A549 (cell line): ENCODE measurements at regions not wholly inside any gene's neighbourhood (a gene's known extent, or its start where the extent isn't known, plus 50 kb on each side); places are given as distances from the start of the nearest gene placed in this dataset.

ENCODE experiments used
- ATAC-seq, 2 experiments: fragments of 200-7000 bp in 1 of 2; fragments of >200 bp in 1 of 2; cut with Nextera tagmentation in 1 of 2; cut with Tn5 transposase in 1 of 2; 3 replicates each; pipeline versions ENCODE4 v1.8.0 to v1.9.1; 2018 to 2020; ENCODE audit warnings: mild to moderate bottlenecking in 1 of 2, moderate library complexity in 1 of 2
- CTCF ChIA-PET: fragments of 300-600 bp; sonication (Branson Sonifier 250); formaldehyde crosslinking; extraction: SDS; loops from one replicate; lab custom pipeline; 2021; ENCODE audit warnings: antibody characterized with exemption, inconsistent platforms; lab: Yijun Ruan, JAX
- POLR2A ChIA-PET: fragments of 350-600 bp; formaldehyde crosslinking; extraction: SDS; loops from one replicate; lab custom pipeline; 2021; ENCODE audit warnings: antibody characterized with exemption, inconsistent platforms; lab: Yijun Ruan, JAX
- DNase-seq, 2 experiments: peaks; one replicate each; pipeline versions ENCODE4 v3.0.0 to v3.0.0-alpha.2; 2011 to 2016; ENCODE audit warnings: low read depth in 1 of 2, low spot score in 1 of 2
- FAIRE-seq: peaks from 2 replicates; lab custom pipeline; 2011; peaks lifted over from hg19 to GRCh38; lab: Jason Lieb, UNC
- H3K27ac ChIP-seq, 2 experiments: fragments of >200 bp; sonication (Bioruptor Twin); formaldehyde crosslinking; 3 replicates each; pipeline ENCODE4 v1.5.1; 2016 to 2017
- H3K4me1 ChIP-seq: fragments of >200 bp; sonication (Bioruptor Twin); formaldehyde crosslinking; 3 replicates; pipeline ENCODE4 v1.6.1; 2016
- H3K4me2 ChIP-seq: fragments of >200 bp; sonication (Bioruptor Twin); formaldehyde crosslinking; 3 replicates; pipeline ENCODE4 v1.6.1; 2016
- H3K4me3 ChIP-seq: fragments of >200 bp; sonication (Bioruptor Twin); formaldehyde crosslinking; 3 replicates; pipeline ENCODE4 v1.5.1; 2016
- H3K9me3 ChIP-seq: fragments of >200 bp; sonication (Bioruptor Twin); formaldehyde crosslinking; 3 replicates; pipeline ENCODE4 v1.6.1; 2016
- CEBPB ChIP-seq, 2 experiments: fragments of >200 bp in 1 of 2; sonication (Bioruptor Twin) in 1 of 2; formaldehyde crosslinking in 1 of 2; IDR thresholded peaks; 2 replicates each; pipeline ENCODE4 v1.6.1; 2012 to 2016
- CHD2 ChIP-seq: fragments of 150-350 bp; IDR thresholded peaks from 2 replicates; pipeline ENCODE4 v1.6.1; 2014; ENCODE audit warnings: low read length; ENCODE audit not compliant: partially characterized antibody
- EP300 ChIP-seq, 2 experiments: fragments of >200 bp; sonication (Bioruptor Twin); formaldehyde crosslinking; IDR thresholded peaks; 2 replicates in 1 of 2; 3 replicates in 1 of 2; pipeline ENCODE4 v1.6.1; 2016 to 2017
- ESRRA ChIP-seq: fragments of 150-350 bp; IDR thresholded peaks from 2 replicates; pipeline ENCODE4 v1.6.1; 2014; ENCODE audit warnings: mild to moderate bottlenecking, low read length, borderline replicate concordance
- FOSB ChIP-seq: fragments of 250-450 bp; sonication (Bioruptor Pico); IDR thresholded peaks from 2 replicates; pipeline ENCODE4 v1.5.0; 2020; ENCODE audit warnings: mild to moderate bottlenecking, moderate library complexity
- FOXS1 ChIP-seq: fragments of 250-450 bp; sonication (Bioruptor Pico); IDR thresholded peaks from 2 replicates; pipeline ENCODE4 v1.5.0; 2020; ENCODE audit warnings: mild to moderate bottlenecking, moderate library complexity
- HOXA7 ChIP-seq: fragments of 250-450 bp; sonication (Bioruptor Pico); IDR thresholded peaks from 2 replicates; pipeline ENCODE4 v1.5.0; 2020; ENCODE audit warnings: mild to moderate bottlenecking, moderate library complexity
- HOXB13 ChIP-seq: fragments of 250-450 bp; sonication (Bioruptor Pico); IDR thresholded peaks from 2 replicates; pipeline ENCODE4 v1.5.0; 2020; ENCODE audit warnings: low read depth, mild to moderate bottlenecking, moderate library complexity
- KDM1A ChIP-seq: fragments of 200-600 bp; sonication (generic); IDR thresholded peaks from 2 replicates; pipeline ENCODE4 v1.6.1; 2016; ENCODE audit warnings: low read depth, mild to moderate bottlenecking
- KDM5A ChIP-seq: fragments of 200-600 bp; sonication (generic); IDR thresholded peaks from 2 replicates; pipeline ENCODE4 v1.6.1; 2016; ENCODE audit warnings: antibody characterized with exemption, mild to moderate bottlenecking
- MAFK ChIP-seq: fragments of 450-650 bp; IDR thresholded peaks from 2 replicates; pipeline ENCODE4 v1.6.1; 2014; ENCODE audit not compliant: partially characterized antibody
- MAZ ChIP-seq: fragments of 150-350 bp; IDR thresholded peaks from 2 replicates; pipeline ENCODE4 v1.6.1; 2014; ENCODE audit warnings: antibody characterized with exemption, low read depth, low read length, borderline replicate concordance
- MYC ChIP-seq: IDR thresholded peaks from 2 replicates; pipeline ENCODE4 v1.6.1; 2012; ENCODE audit warnings: mild to moderate bottlenecking, inconsistent platforms, low read length, improper control_type of control experiment, borderline replicate concordance
- POLR2A ChIP-seq: IDR thresholded peaks from 2 replicates; pipeline ENCODE4 v1.6.1; 2012; ENCODE audit warnings: mild to moderate bottlenecking, low read length
- RFX5 ChIP-seq: fragments of 450-650 bp; IDR thresholded peaks from 2 replicates; pipeline ENCODE4 v1.7.1; 2014; ENCODE audit warnings: antibody characterized with exemption, mild to moderate bottlenecking, moderate library complexity
- RNF2 ChIP-seq: fragments of 200-600 bp; sonication (generic); IDR thresholded peaks from 2 replicates; pipeline ENCODE4 v1.6.1; 2016; ENCODE audit warnings: low read depth, mild to moderate bottlenecking, antibody characterized with exemption, moderate library complexity, borderline replicate concordance
- SREBF2 ChIP-seq: fragments of 450-650 bp; IDR thresholded peaks from 2 replicates; pipeline ENCODE4 v1.6.1; 2014; ENCODE audit warnings: mild to moderate bottlenecking, moderate library complexity
- TFCP2L1 ChIP-seq: fragments of 250-450 bp; sonication (Bioruptor Pico); IDR thresholded peaks from 2 replicates; pipeline ENCODE4 v1.5.0; 2021; ENCODE audit warnings: mild to moderate bottlenecking
- ZC3H11A ChIP-seq: fragments of 450-650 bp; IDR thresholded peaks from 2 replicates; pipeline ENCODE4 v1.6.1; 2014; ENCODE audit warnings: antibody characterized with exemption, mild to moderate bottlenecking
- ZNF302 ChIP-seq: fragments of 250-450 bp; sonication (Bioruptor Pico); IDR thresholded peaks from 2 replicates; pipeline ENCODE4 v1.9.0; 2021; ENCODE audit warnings: inconsistent platforms, mild to moderate bottlenecking, moderate library complexity
- WGBS: methylation state at CpG from one replicate; pipeline ENCODE4 v1.1.6; 2017; ENCODE audit errors: missing lambda C conversion rate; 5-methylcytosine and 5-hydroxymethylcytosine counted together
- TF ChIP-seq, protein P1 (sequence below): IDR thresholded peaks from 2 replicates; pipeline ENCODE4 v1.6.1; 2012; ENCODE audit warnings: low read depth, borderline replicate concordance
- TF ChIP-seq, protein P2 (sequence below): fragments of 250-450 bp; sonication (Bioruptor Pico); IDR thresholded peaks from 2 replicates; pipeline ENCODE4 v1.5.0; 2020; ENCODE audit warnings: low read depth, mild to moderate bottlenecking, moderate library complexity
- TF ChIP-seq, protein P3 (sequence below): fragments of 150-350 bp; IDR thresholded peaks from 2 replicates; pipeline ENCODE4 v1.6.1; 2014; ENCODE audit warnings: low read depth, mild to moderate bottlenecking, low read length
- TF ChIP-seq, protein P4 (sequence below): fragments of >200 bp; sonication (Bioruptor Twin); formaldehyde crosslinking; IDR thresholded peaks from 3 replicates; pipeline ENCODE4 v1.5.1; 2016
- TF ChIP-seq, protein P5 (sequence below): fragments of >200 bp; sonication (Bioruptor Twin); formaldehyde crosslinking; IDR thresholded peaks from 2 replicates; pipeline ENCODE4 v1.6.1; 2016

DNA sequence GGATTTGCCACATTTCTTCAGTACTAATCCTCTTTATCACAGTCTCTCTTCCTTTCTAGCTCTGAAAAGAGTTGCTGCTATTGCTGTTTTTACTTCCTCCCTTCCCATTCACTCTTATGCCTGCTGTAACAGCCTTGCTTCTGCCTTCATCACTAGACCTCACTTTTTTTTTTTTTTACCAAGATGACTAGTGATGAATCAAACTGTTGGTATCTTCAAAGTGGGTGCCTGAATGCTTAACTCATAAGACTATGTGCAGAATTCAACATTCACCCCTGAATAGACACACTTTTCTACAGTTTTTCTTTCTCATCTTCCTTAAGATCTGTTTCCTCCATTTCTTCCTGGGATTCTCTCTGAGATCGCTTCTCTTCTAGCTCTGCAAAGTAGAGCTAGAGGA lies 217.2 kb upstream of the HTR2A start:
- Histone ChIP-seq H3K4me1 (no peaks in the 10 kb centered on the region), H3K9me3 (no peaks in the 10 kb centered on the region), H3K27ac (no peak overlapping the region), H3K4me3 (no peak overlapping the region), H3K4me2 (no peak overlapping the region)
- POLR2A ChIA-PET: no interaction called here
- 5% methylated on average over 1 of the region's 1 CpG for WGBS
- no peak for DNase-seq
- FAIRE-seq: no peak
- TF ChIP-seq ZNF302 (CRISPR knock-in tag): no peak
- TF ChIP-seq SREBF2: no peak
- TF ChIP-seq FOXS1 (CRISPR knock-in tag): no peak
- TF ChIP-seq, protein P1, sequence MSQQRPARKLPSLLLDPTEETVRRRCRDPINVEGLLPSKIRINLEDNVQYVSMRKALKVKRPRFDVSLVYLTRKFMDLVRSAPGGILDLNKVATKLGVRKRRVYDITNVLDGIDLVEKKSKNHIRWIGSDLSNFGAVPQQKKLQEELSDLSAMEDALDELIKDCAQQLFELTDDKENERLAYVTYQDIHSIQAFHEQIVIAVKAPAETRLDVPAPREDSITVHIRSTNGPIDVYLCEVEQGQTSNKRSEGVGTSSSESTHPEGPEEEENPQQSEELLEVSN: no peak
- no peak for TF ChIP-seq RNF2
- no peak for TF ChIP-seq CHD2
- no peak for TF ChIP-seq CEBPB (IDR thresholded peaks at IDR 0.05)
- TF ChIP-seq, protein P2, sequence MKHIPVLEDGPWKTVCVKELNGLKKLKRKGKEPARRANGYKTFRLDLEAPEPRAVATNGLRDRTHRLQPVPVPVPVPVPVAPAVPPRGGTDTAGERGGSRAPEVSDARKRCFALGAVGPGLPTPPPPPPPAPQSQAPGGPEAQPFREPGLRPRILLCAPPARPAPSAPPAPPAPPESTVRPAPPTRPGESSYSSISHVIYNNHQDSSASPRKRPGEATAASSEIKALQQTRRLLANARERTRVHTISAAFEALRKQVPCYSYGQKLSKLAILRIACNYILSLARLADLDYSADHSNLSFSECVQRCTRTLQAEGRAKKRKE (CRISPR knock-in tag): no peak
- no peak for TF ChIP-seq FOSB
- TF ChIP-seq RFX5: no peak
- TF ChIP-seq HOXB13 (CRISPR knock-in tag): no peak
- no peak for TF ChIP-seq MAFK
- TF ChIP-seq, protein P3, sequence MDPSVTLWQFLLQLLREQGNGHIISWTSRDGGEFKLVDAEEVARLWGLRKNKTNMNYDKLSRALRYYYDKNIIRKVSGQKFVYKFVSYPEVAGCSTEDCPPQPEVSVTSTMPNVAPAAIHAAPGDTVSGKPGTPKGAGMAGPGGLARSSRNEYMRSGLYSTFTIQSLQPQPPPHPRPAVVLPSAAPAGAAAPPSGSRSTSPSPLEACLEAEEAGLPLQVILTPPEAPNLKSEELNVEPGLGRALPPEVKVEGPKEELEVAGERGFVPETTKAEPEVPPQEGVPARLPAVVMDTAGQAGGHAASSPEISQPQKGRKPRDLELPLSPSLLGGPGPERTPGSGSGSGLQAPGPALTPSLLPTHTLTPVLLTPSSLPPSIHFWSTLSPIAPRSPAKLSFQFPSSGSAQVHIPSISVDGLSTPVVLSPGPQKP: no peak
- no peak for TF ChIP-seq KDM5A
- no peak for TF ChIP-seq ESRRA
- no peak for TF ChIP-seq HOXA7 (CRISPR knock-in tag)
- no peak for ATAC-seq
- CTCF ChIA-PET: no interaction called here

DNA sequence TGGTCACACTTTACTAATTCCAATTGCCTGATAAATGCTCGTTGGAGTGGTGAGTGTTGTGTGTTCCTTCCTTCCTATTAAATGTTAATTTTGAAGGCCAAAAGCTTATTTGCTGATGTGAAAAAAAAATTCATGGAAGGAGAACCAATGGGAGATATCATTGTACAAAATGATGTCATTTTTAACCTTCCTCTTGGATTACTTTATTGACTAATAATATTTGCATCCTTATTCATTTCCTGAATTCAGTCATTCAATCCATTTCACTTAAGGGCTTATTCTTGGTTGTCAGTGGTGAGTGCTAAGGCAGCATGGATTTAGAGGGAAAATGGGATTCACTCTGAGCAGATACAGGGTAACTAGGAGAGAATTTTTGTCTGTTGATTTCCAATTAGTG lies 216.0 kb upstream of the HTR2A start:
- Histone ChIP-seq H3K27ac (no peak overlapping the region), H3K9me3 (no peaks in the 10 kb centered on the region), H3K4me2 (no peak overlapping the region), H3K4me3 (no peak overlapping the region), H3K4me1 (no peaks in the 10 kb centered on the region)
- no peak for TF ChIP-seq TFCP2L1 (CRISPR knock-in tag)
- TF ChIP-seq EP300 (IDR thresholded peaks at IDR 0.05): no peak
- TF ChIP-seq, protein P4, sequence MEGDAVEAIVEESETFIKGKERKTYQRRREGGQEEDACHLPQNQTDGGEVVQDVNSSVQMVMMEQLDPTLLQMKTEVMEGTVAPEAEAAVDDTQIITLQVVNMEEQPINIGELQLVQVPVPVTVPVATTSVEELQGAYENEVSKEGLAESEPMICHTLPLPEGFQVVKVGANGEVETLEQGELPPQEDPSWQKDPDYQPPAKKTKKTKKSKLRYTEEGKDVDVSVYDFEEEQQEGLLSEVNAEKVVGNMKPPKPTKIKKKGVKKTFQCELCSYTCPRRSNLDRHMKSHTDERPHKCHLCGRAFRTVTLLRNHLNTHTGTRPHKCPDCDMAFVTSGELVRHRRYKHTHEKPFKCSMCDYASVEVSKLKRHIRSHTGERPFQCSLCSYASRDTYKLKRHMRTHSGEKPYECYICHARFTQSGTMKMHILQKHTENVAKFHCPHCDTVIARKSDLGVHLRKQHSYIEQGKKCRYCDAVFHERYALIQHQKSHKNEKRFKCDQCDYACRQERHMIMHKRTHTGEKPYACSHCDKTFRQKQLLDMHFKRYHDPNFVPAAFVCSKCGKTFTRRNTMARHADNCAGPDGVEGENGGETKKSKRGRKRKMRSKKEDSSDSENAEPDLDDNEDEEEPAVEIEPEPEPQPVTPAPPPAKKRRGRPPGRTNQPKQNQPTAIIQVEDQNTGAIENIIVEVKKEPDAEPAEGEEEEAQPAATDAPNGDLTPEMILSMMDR: no peak
- TF ChIP-seq POLR2A: no peak
- TF ChIP-seq, protein P3: no peak
- TF ChIP-seq KDM5A: no peak
- TF ChIP-seq, protein P5, sequence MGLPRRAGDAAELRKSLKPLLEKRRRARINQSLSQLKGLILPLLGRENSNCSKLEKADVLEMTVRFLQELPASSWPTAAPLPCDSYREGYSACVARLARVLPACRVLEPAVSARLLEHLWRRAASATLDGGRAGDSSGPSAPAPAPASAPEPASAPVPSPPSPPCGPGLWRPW: no peak
- no peak for TF ChIP-seq ZC3H11A
- no peak for TF ChIP-seq MYC
- TF ChIP-seq CHD2: no peak
- TF ChIP-seq KDM1A: no peak
- no peak for TF ChIP-seq MAZ
- no peak for TF ChIP-seq RFX5
- no peak for TF ChIP-seq ZNF302 (CRISPR knock-in tag)
- DNase-seq (no peak), FAIRE-seq (no peak), ATAC-seq (no peak)
- 0% methylated on average over 1 of the region's 1 CpG for WGBS
- POLR2A ChIA-PET: no interaction called here
- CTCF ChIA-PET: no interaction called here
